GM21528 (cell line): ENCODE measurements at regions not wholly inside any gene's neighbourhood (a gene's known extent, or its start where the extent isn't known, plus 50 kb on each side); places are given as distances from the start of the nearest gene placed in this dataset.
A peak's percentile ranks its signal among the peaks of the same experiment; 100 is the strongest.

ENCODE experiments used
- ATAC-seq: cut with Tn5 transposase; IDR thresholded peaks from one replicate; pipeline ENCODE4 v1.9.1; 2021; ENCODE audit warnings: mild to moderate bottlenecking, moderate library complexity; ENCODE audit not compliant: unreplicated experiment, low FRiP score

DNA sequence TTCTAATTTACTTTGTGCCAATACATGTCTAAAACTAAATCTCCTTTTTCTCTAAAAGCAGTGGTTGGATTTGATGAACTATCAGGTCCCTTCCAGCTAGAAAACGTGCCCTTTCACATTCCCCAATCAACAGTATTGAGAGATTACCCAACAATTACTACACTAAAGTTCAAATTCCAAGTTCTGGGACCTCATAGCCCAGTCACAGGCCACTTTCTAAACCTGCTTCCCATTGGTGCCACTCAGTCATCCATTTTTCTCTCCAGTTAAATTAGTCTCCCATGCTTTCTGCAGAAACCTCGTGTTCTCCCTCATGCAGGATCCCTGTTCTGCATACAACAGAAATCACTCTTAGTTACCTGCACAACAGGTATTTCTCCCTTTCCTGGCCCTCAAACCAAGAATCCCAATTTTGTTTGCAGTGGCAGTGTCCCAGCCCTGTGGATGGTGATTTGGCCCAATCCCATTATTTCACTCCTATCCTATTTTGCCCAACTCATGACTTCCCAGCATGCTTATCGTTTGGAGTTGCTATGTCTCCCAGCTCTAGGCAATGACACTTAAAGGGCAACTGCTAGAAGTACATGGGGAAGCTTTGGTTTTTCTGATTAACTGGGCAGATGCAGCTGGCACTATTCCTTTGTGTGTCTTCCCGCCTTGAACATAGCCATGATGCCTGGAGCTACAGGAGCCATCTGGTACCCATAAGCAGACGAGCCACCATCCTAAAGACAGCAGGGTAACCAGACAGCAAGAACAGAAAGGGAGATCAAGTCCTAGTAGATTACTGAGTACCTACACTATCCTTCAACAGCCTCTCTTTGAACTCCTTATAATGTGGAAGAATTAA lies 224.2 kb downstream of the MINAR1 start:
- no peak for ATAC-seq

DNA sequence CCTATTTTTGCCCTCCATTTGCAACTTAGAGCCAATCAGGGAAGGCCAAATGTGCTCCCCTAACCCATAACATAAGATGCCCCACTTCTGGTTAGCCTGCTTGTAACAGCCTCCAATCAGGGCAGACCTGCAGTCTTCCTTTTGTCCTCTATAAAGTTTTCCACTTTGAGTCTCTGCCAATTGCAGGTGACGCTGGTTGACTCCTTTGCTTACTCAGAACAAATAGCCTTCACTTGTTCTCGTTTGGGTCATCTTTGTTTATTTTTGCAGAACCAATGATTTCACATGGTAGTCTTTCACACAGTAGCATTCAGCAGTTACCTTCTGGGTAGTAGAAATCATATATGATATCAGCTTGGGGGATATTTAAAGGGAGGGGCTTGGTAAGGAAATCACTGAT lies 225.6 kb downstream of the MINAR1 start:
- ATAC-seq = no peak

DNA sequence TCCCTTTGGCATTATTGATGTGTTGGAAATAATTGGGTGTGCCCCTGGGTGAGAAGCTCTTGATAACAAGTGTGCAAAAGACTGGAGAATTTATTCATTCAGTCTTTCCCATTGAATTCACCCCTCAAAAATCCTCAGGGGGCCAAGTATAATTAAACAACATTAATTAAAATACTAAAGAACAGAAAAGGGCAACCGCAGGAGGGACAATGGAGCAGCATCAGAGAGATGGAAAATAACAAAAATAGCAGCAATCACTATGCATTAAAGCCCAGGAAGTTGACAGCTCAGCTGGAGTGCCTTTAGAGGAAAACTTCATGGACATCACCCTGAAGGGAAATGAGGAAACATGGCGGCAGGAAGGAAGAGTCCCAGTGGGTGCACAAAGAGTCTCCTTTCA lies 227.6 kb downstream of the MINAR1 start:
- ATAC-seq = no peak

DNA sequence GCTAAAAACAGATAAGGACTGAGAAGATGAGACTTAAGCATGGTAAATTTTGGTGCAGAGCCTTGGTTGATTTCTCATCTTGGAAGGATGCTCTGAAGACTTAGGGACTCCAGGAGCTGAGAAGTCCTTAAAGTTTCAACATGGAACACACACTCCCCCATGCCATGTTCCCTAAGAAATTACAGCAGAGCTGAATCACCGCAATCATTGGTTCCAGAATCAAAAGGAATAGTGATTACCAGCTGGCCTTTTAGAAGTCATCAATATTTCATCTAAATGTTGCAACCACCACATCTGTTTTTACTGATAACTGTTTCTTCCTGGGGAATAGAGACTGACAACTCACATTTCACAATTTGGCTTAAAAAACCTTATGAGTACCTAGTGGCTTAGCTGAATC lies 229.3 kb downstream of the MINAR1 start:
- no peak for ATAC-seq

DNA sequence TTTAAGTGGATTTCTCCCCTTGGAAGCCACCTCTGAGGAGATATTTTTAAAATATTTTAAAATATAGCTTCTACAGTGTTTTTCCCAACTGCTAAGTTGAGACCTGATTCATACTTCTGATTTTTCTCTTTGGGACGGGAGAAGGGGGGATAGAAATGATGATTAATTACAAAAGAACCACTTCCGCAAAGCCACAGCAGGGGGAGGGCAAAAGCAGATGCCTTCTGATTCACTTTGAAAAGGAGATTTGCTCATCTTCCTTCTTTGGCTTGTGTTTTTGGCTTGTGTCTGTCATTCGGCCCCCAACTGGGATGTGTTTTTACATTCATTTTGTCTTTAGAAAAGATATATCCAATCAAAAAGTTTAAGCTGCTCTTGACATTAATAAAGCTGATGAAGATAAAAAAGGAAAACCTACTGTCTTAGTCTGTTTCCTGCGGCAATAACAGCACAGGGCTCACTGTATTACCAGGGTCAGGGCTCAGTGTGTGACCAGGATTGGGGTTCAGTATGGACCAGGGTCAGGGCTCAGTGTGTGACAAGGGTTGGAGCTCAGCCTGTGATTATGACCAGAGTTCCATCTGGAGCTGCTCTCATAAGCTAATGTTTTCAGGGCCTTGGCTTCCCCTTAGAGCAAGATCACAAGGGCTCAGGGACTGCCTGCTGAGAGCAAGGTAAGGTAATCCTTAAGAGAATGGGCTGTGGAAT lies 223.2 kb downstream of the MTHFS start:
- ATAC-seq = peak; percentile 73

DNA sequence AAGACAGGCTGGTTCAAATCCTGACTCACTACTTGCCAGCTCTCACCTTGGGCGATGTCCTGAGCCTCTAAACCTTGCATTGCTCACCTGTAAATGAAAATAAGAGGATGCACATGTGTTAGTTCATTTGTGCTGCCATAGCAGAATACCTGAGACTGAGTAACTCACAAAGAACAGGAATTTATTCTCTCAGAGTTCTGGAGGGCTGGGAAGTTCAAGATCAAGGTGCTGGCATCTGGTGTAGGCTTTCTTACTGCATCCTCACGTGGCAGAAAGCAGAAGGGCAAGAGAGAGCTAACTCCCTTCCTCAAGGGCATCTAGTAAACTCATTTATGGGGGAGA lies 222.7 kb downstream of the MTHFS start:
- no peak for ATAC-seq

DNA sequence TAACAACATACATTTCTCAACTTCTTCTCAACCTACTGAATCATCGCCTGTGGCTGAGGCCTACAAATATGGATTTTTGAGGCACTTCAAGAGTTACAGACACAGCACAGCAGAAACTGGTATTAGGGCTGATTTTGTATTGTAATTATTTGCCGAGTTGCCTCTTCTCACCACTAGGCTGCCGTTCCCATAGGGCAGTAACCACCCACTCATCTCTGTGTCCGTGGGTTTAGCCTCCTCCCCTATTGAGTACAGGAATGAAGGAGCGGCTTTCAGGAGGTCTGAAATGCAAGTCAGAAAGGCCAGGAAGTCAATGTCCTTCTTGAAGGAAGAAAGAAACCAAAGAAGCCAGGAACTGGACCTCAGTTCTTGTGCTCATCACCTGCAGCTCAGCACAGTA lies 220.8 kb downstream of the MTHFS start:
- ATAC-seq = no peak

DNA sequence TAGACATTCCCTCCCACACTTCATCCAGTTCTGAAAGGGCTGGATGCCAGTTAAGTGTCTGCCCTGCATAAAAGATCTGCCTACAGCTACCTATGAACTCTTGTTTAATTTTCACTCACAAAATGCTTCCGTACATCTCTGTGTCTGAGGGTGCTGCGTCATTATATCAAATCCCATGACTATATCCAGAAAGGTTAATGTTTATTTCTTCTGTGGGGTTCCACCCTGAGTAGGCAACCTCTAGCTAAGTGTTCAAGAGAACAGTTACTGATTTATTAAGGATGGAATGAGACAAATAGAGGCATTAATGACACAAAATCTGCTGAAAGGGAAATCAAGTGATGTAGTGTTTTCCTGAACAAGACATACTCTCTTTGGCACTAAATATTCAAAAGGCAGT lies 220.2 kb downstream of the MTHFS start:
- no peak for ATAC-seq

DNA sequence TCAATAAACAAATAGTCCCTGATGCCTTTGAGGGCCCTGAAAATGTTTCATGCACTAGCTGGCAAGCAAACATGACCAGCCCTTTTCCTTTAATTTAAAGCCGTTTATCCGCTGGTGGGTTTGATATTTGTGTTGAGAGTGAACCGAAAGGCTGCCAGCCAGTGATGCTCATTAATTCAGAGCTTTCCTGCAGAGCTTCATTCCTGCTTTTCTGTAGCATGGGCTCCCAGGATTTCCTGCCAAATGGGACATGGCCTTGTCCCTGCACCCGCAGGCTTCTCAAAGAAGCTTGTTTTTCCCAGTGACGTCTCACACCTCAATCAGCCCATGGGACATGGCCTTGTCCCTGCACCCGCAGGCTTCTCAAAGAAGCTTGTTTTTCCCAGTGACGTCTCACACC lies 219.6 kb downstream of the MTHFS start:
- ATAC-seq = no peak

DNA sequence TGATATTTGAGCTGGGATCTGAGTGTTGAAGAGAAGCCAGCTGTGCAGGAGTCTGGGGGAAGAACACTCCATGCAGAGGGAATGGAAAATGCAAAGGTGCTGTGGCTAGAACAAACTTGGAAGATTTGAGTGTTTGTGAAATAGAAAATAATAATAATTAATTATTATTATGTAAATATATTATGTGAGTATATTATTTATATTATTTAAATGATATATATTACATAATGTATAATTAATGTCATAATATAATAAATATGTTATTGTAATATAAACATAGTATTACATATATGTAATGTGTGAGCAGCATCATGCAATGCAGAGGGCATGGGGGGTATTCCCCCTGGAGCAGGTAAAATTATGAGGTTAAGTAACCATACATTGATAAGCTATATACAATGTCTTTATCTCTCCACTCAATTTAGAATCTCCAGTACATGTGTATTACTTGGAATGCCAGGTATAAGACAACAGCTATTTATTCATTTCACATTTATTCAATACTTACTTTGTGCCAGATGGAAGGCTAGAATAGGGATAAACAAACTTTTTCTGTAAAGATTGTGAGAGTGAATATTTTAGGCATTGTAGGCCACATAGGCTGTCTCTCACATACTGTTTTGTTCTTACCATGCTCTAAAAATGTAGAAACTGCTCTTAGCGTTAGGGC lies 218.6 kb downstream of the MTHFS start:
- no peak for ATAC-seq

DNA sequence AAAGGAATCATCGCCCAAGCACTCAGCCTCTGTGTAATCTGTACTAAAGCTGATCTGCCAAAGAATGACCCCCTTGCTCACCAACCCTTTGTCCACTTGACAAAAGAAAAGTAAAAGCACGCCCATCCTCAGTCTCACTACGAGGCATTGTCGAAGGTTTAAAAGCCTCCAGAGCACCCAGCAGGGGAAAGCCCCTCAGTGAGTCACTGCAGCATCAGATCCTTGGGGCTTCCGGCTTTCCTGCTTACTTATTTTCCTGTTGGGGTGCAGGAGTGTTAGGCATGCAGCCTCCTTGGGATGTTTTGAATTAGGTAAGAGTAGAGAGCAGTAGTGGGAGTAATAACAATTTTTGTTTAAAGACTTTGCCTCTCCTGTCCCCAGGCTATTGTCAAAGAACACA lies 216.1 kb downstream of the MTHFS start:
- no peak for ATAC-seq

DNA sequence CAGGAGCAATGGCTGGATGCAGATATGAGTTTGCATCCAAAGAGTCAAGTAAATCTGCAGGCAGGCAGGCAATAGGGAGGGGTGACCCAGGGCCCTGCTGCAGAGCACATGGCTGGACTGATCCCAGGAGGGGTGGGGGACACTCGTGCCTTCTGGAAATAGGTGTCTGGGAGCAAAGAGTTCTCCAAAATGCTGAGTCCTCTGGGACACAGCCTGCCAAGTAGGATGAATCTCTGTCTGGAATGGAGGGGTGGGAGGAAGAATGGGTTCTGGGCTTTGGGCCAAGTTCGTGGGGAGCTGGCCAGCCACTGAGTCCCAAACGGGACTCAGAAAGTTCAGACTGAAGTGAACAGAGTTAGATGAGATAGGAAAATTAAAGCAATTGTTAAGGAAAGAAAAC lies 214.5 kb downstream of the MTHFS start:
- ATAC-seq = no peak

DNA sequence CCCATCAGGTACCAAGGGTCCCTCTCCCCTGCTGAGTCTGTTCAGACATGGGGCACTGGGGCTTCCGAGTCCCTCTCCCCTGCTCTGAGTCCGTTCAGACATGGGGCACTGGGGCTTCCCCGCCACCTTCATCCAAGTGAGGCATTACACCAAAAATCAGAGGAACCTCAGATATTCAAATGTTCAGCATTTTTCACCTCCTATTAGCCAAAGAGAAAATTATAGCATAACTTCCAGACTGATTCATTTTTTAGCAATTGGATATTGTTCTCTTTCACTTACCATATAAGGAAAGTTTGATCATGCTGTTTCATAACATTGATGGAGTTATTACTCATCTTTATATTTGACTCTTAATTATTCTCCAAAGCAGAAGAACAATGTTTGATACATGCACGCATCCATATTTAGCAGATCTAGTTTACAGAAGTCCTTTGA lies 213.9 kb downstream of the MTHFS start:
- ATAC-seq = no peak

DNA sequence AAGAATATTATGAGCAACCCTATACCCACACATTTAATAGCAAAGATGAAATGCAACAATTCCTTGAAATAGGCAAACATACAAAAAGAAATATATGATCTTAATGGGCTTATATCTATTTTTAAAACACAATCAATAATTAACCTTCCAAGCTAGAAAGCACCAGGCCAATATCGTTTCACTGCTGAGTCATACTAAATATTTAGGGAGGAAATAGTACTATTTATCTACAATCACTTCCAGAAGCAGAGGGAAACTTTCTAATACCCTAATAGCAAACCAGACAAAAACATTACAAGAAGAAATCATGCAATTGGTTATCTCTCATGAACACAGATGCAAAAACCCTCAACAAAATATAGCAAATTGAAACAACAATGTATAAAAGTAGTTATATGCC lies 207.8 kb downstream of the MTHFS start:
- no peak for ATAC-seq

DNA sequence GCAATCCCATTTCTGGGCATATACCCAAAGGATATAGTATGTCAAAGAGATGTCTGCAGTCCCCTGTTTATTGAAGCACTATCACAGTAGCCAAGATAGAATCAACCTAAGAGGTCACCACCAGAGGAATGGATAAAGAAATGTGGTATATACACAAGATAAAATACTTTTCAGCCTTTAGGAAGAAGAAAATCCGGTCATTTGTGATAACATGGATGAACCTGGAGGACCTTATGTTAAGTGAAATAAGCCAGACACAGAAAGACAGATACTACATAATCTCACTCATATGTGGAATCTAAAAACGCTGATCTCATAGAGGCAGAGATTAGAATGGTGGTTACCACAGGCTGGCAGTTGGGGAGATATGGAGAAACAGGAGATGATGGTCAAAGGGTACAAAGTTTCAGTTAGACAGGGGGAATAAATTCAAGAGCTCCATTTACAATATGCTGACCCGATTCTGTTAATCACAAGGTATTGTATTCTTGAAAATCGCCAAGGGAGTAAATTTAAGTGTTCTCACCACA lies 195.8 kb downstream of the MTHFS start:
- no peak for ATAC-seq

DNA sequence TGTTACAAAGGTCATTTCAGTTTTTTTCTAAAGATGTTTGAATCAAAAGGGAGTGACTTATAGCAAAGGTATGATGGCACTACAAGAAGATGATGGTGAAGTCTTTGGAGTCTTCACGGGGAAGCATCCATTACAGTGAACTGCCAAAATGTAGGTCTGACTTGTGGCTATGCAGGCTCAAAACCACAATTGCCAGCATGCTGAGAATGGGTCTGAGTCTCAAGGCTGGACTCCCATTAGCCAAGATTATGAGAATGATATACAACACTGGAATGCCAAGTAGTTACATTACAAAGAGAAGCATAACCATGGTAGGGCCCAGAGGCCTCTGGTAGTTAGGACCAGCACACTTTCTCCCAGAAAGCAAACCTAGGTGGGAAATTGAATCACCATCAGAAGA lies 194.2 kb downstream of the MTHFS start:
- ATAC-seq = no peak

DNA sequence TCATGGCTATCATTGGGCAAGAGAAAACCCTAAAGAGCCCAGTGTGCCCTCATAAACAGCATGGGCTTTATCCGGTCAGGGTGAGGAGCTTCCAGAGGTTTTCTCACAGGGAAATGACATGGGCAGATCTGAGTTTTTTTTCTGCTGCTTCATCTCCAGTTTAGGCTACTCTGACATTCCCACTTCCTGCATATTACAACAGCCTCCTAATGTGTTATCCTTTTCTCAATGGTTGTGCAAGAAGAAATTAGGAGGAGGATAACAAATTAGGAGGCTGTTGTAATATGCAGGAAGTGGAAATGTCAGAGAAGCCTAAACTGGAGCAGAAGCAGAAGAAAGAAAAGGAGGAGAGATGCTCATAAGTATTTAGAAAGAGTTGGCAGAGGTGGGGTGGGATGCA lies 175.6 kb downstream of the MTHFS start:
- ATAC-seq = no peak

DNA sequence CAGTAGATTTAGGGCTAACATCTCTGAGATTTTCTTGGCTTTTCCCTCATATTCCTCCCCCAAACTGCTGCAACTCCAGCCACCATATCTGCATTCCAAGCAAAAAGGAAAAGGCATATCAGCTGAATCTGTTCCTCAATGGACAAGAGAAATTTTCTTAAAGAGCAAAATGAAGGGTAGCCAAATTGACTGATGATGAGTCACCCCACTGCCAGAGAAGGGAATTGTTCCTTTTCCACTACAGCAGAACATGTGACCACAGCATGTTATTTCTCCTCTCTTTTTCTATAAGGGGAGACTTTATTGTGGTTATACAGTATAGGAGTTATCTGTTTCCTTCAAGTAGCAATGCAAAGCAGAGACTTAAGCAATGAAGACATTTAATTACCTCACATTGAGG lies 172.5 kb downstream of the MTHFS start:
- ATAC-seq = no peak

DNA sequence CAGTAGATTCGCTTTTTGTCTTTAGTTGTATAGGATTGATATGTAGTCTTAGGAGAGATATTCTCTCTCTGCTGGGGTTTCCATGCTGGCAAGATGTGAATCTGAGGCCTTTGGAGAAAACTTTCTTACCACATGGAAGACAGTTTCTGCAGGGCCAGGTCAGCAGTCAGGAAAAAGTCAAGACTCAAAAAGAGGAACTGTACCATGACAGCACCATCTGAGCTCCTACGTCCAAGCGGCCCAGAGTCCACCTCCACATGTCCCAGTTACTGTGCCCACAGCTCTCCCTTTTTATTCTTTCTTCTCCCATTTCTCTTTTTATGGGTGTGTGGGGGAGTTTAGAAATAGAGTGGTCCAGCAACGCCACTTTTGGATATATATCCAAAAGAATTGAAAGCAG lies 172.0 kb downstream of the MTHFS start:
- no peak for ATAC-seq

DNA sequence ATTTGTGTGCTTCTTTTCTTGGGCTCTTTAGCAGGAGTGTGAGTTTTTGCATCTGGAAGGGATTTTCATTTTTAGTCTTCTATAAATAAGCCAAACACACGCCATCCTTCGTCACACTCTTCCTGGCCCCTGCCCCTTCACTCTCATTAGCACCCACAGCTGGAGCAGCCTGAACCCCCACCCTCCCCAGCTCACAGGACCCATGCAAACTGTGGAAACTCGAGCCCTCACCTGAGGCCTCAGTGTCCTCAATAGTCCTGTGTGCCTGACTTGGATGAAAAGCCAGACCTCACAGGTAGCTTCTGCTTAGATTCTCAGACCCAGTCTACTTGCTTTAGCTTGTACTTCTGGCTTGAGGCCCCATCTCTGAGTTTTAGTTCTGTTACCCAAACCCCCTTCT lies 167.9 kb downstream of the MTHFS start:
- no peak for ATAC-seq

DNA sequence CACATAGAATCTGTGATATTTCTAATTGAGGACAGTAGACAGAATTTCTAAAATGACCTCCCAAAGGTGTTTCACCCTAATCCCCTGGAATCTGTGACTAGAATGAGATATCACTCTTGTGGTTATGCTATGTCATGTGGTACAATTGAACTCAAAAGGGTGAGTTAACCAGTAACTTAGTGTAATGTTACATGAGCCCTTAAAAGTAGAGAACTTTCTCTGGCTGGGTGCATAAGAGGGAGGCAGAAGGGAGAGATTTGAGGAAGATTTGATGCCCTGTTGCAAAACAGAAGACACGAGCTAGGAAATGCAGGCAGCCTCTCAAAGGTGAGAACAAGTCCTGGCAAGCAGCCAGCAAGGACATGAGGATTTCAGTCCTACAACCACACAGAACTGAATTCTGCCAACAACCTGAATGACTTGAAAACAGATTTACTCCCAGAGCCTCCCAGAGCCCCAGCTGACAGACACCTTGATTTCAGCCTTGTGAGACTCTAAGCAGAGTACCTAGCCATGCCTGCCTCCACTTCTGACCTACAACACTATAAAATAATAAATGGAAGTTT lies 160.3 kb downstream of the MTHFS start:
- no peak for ATAC-seq
